HG02571 (cell line): ENCODE measurements at regions not wholly inside any gene's neighbourhood (a gene's known extent, or its start where the extent isn't known, plus 50 kb on each side); places are given as distances from the start of the nearest gene placed in this dataset.

ENCODE experiments used
- ATAC-seq: cut with Tn5 transposase; IDR thresholded peaks from one replicate; pipeline ENCODE4 v1.9.1; 2021; ENCODE audit warnings: mild to moderate bottlenecking, moderate library complexity; ENCODE audit not compliant: unreplicated experiment

DNA sequence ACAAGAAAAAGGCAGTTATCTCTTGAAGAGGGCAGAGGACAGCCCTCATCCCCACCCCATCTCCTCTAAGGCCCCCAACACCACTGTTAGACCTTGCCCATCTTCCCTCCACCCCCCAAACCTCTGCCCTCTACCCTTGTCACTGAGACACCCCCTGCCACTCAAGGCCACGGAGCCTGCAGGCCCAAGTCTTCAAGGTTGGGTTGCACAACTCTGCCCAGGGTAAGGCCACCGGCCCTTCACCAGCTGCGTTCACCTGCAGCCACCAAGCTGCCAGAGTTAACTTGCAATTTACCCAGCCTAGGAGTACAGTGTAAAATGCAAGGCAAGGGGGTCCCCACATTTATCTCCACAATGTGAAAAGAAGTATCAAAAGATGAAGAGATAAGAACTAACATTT lies 128.7 kb upstream of the PKDCC start:
- no peak for ATAC-seq

DNA sequence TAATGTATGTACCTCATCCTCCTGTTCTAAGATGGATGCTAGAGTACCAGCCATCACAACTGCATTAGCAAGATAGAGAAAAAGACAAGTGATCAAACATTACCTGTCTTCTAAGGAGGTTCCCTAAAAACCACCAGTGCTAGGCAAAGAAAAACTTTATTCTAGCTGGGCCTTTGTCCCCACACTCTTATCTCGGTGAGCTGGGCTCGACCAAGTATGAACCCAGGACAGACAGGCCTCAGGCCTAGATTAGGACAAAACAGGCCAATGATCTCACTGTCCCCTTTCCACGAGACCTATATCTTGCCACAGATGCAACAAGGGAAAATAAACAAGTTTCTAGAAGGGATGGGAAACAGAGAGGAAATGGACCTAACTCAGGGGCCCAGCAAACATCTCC lies 127.6 kb upstream of the PKDCC start:
- ATAC-seq = no peak

- ATAC-seq = no peak
Measured at GRCh38 chr2:41920812-41921211, 127.0 kb upstream of the PKDCC start.

GRCh38 chr2:41922177-41922576 lies 125.6 kb upstream of the PKDCC start:
- no peak for ATAC-seq

GRCh38 chr2:41923156-41923786 lies 124.5 kb upstream of the PKDCC start:
- no peak for ATAC-seq

- no peak for ATAC-seq
Measured at GRCh38 chr2:41924024-41924423, 123.8 kb upstream of the PKDCC start.

DNA sequence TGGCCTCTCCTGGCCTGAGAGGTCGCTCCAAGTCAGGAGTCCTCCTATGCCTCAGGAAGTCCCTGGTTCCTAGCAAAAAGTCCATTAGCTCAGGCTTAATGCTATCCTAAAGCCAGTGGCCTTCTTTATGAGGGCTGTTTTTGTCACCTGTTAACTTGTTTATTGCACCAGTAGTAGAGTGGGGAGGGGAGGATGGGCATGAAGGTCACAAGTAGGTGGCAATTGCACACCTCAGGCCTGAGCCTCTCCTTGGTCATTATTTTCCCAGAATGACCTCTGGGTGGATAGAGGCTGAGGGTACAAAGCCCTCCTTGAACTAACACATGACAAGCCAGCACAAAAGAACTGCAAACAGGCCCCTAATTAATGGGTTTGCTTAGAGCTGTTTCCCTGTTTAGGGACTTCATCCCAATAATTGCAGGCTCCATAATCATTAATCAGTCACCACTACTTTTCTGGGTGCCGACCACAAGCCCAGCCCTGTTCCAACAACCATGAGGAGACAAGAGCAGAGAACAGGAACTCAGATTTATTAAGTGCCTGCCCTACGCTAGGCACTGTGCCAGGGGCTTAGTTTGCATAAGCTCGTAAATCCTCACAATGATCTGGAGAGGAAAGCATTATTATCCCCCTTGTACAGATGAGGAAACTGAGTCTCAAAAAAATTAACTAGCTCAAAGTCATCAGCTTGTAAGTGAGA lies 123.0 kb upstream of the PKDCC start:
- no peak for ATAC-seq

DNA sequence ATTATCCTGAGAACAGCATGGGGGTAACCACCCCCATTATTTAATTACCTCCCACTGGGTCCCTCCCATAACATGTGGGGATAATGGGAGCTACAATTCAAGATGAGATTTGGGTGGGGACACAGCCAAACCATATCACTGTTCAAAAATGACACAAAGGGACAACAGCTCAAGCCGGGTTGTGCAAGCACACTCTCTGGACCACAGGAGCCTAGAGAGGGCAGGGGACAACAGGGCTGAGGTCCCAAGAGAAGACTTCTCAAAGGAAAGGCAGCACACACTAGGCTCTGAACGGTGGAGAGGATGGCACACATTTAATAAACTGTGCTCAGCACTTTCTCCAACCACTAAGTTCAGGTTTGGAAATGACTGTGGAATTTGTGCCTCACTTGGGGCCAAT lies 122.1 kb upstream of the PKDCC start:
- no peak for ATAC-seq

DNA sequence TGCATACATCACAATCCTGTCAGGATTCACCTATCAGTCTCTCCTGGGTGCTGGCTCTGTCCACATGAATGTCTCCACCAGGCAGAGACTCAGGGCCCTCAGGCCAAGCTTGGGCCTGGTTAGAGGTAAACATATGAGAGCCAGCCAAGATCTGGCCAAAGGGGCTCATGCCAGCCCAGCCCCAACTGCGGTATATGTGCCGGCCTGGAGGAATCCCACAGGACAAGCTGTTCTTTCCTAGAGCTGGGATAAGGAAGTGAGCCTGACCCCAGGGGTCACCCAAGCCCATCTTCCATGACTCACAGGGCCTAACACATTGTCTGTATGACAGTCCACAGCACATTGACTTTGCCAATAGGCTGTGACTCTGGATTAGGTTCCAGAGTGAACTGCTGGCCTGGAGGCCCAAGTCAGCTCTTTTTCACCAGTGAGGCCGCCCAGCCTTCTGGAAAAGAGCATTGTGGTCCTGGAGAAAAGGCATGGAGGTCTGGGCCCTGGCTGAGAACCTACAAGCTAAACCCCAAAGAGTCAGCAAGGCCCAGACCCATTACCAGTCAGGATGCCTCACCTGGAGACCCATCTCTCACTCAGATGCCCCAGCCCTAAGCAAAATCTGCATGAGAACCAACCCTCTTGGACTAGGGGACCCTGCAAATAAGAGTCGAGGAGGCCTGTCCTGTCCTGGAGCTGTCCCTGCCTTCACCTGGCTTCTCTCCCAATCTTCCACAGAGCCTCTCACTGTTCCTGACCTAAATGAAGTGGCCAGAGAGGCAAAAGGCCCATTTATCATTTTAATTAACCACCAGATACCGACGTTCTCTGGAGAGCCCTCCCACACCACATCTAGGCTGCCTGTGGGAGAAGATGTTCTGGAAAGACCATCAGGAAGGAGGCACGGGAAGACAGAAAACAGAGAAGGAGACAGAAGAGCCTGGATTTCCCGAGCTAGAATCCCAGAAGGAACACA lies 120.9 kb upstream of the PKDCC start:
- no peak for ATAC-seq

- no peak for ATAC-seq
Measured at GRCh38 chr2:41927581-41928264, 120.1 kb upstream of the PKDCC start.

DNA sequence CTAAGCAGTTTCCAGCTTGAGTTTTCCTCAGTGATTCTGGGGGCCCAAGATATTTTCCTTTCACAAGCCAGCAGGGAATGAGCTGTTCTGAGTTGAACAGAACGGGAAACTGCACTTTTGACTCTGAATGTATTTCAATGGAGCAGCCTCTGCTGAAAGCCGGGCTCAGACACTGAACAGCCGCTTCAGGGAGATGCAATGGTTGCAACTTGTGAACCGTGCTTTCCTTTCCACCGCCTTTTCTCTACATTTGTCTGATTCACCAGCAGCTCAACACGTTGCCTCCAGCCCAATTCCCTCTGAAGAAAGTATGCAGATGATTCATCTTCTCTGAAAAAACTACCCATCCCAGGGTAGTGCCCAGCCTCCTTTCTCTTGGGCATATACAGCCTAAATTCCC lies 119.3 kb upstream of the PKDCC start:
- ATAC-seq = no peak

DNA sequence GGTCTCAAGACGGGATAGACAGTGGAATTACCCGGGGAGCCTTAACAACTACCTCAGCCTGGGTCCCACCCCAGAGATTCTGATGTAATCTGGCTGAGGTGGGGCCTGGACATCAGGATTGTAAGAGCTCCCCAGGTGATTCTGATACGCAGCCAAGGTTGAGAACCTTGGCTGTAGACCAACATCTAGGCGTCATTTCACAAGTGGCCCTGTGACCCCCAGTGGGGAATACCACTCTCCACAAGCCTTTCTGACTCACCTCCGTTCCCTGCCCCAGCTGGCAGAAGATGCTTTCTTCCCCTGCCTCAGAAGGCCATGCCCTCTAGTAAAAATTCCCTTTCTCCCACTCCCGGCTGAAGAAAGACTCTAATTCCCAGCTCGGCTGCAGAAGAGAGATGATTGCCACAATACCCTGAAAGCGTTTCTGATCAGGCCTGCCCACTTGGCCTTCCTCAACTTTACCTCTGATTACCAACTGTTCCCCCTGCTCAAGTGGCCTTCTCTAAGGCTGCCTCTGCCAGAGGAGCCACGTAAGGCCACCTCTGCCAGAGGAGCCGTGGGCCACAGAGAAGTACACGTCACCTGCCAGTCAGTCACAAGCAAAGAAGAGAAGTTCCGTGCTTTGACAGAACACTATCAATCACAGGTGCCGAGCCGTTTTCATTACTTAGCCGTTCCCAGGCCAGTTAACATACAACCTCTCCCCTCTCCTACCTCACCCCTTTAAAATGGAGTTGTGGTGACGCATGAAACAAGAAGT lies 116.8 kb upstream of the PKDCC start:
- no peak for ATAC-seq

DNA sequence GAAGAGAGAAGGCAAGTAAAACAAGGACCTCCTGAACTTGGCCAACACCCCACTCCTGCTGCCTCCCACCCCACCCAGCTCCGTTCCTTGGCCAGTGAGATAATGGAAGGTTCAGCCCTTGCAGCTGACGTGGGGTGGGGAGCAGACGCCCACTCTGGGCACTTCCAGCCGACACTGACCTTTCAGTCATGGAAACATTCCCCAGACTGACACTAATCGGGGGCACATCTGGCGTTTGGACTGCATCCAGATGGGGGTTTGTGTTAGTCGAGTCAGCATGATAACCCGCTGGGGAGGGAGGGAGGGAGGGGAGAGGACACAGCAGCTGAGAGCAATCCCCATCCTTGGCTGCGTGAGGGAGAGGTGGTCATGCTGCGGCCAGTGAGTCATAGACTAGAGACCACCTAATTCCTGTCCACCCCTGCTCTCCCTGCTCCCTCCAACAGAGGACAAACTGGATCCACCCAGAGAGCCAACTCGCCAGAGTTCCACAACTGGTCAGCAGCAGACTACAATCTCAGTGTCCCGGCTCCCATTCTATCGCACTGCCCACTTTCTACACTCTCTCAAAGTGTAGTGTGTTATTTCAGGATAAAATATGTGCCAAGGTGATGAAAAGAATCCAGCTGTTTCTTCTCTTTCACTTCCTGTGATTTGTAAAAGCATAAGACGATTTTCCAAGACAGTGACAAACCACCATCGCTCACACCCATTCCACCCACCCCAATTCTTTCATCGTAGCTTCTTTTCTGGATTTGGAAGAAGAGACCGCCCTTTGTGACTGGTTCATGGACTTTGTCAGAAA lies 115.4 kb upstream of the PKDCC start:
- no peak for ATAC-seq

DNA sequence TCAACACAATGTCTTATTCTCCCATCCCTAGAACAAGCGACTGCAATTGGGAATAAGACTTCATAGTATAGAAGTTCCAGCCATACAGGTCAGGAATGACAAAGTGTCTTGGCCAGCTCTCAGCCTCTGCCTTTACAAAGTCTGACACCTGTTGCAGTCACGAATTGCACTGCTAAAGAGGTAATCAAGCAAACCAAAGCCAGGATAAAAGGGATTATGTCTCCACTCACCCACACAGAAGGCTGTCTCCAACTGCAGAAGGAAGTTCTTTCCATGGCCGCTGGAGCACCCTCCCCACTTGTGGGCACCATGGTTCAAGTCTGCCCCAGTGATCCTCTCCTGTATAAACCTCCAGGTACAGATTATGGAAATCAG lies 114.8 kb upstream of the PKDCC start:
- no peak for ATAC-seq

DNA sequence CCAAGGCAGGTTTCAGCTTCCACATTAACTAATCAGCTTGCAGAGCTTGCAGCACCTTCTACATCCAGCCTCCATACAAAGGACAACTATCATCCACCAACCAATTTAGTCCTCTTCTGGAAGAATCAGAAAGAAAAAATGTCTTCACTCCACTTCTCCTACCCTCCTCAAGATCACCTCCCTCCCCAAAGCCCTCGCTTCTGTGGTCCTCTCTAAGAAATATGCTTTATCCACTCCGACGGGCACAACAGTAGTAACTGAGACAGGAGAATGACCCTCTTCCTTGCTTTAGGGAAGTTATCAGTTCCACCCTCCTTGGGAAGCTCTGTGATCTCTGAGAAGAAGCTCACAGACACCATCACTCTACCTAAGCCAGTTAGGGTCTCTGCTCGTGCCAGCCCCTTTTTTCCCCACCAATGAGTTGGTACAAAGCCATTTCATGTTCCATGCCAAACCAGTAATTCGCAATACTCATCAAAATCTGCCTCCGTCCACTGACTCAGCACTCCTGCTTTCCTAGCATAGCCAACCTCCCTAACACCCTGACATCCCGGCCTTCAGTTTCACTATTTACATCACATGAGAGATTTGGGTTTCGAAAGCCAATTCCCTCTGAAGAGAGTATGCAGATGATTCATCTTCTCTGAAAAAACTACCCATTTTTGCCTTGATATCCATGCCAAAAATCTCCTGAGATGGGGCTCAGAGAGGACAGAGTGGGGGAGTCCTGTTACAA lies 114.1 kb upstream of the PKDCC start:
- ATAC-seq = no peak

DNA sequence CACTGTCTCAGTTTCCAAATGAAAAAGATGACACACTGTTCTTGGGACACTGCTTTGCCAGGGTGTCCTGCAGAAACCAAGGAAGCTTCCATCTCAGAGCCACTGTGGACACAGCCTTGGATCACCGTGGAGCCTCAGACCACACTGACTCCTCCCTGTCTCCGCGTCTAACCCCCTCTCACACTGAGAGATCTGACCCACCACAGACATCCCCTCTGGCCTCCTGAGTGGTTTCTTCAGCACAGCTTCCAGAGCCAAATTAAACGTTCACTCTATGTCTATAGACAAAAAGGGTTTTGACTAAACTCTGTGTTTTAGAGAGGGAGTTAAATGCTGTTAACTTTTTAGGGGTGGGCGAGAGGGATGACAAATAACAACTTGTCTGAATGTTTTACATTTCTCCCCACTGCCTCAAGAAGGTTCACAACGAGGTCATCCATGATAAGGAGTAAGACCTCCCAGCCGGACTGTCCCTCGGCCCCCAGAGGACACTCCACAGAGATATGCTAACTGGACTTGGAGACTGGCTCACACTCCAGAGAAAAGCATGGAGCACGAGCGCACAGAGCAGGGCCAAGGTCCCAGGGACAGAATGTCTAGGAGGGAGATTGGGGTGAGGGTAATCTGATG lies 113.4 kb upstream of the PKDCC start:
- ATAC-seq = no peak

GRCh38 chr2:41935002-41935401 lies 112.8 kb upstream of the PKDCC start:
- ATAC-seq = no peak

GRCh38 chr2:41935825-41936224 lies 112.0 kb upstream of the PKDCC start:
- no peak for ATAC-seq
